ENCODE measurements at regions not wholly inside any gene's neighbourhood (a gene's known extent, or its start where the extent isn't known, plus 50 kb on each side); places are given as distances from the start of the nearest gene placed in this dataset.

- Histone ChIP-seq H3K4me3 (ENCODE audit: low read length) (no peak overlapping the region), H3K27me3 (ENCODE audit: control insufficient read depth, insufficient read depth, low read length) (no peaks in the 10 kb centered on the region), H3K27ac (ENCODE audit: low read length) (no peak overlapping the region), H3K9me3 (ENCODE audit: control insufficient read depth, low read depth, low read length) (no peaks in the 10 kb centered on the region), H3K36me3 (ENCODE audit: control insufficient read depth, insufficient read depth, low read length) (no peaks in the 10 kb centered on the region), H3K4me1 (ENCODE audit: control insufficient read depth, insufficient read depth, low read length) (no peaks in the 10 kb centered on the region)
- no peak for DNase-seq
Measured at GRCh38 chrX:42886519-42886918, 108.6 kb upstream of the PPP1R2C start.

- H3K27me3 ChIP-seq (ENCODE audit: control insufficient read depth, insufficient read depth, low read length): no peaks in the 10 kb centered on the region
Measured at GRCh38 chrX:42900947-42901346, 123.0 kb upstream of the PPP1R2C start.

GRCh38 chrX:42902513-42902912, 124.5 kb upstream of the PPP1R2C start:
- Histone ChIP-seq H3K4me1 (ENCODE audit: control insufficient read depth, insufficient read depth, low read length) (no peaks in the 10 kb centered on the region), H3K36me3 (ENCODE audit: control insufficient read depth, insufficient read depth, low read length) (no peaks in the 10 kb centered on the region), H3K27me3 (ENCODE audit: control insufficient read depth, insufficient read depth, low read length) (no peaks in the 10 kb centered on the region), H3K9me3 (ENCODE audit: control insufficient read depth, low read depth, low read length) (no peaks in the 10 kb centered on the region), H3K4me3 (ENCODE audit: low read length) (no peak overlapping the region), H3K27ac (ENCODE audit: low read length) (no peak overlapping the region)
- no peak for DNase-seq

More at GRCh38 chrX:42900947-42901346, 123.0 kb upstream of the PPP1R2C start:
- Histone ChIP-seq H3K36me3 (ENCODE audit: control insufficient read depth, insufficient read depth, low read length) (no peaks in the 10 kb centered on the region), H3K4me3 (ENCODE audit: low read length) (no peak overlapping the region), H3K9me3 (ENCODE audit: control insufficient read depth, low read depth, low read length) (no peaks in the 10 kb centered on the region), H3K4me1 (ENCODE audit: control insufficient read depth, insufficient read depth, low read length) (no peaks in the 10 kb centered on the region), H3K27ac (ENCODE audit: low read length) (no peak overlapping the region)
- no peak for DNase-seq
- no CpG with 5 or more reads among the region's 1 CpG for WGBS (ENCODE audit: insufficient coverage, low lambda C conversion rate)

GRCh38 chrX:42920752-42921151, 142.8 kb upstream of the PPP1R2C start:
- Histone ChIP-seq H3K9me3 (ENCODE audit: control insufficient read depth, low read depth, low read length) (no peaks in the 10 kb centered on the region), H3K4me3 (ENCODE audit: low read length) (no peak overlapping the region), H3K27ac (ENCODE audit: low read length) (no peak overlapping the region), H3K36me3 (ENCODE audit: control insufficient read depth, insufficient read depth, low read length) (no peaks in the 10 kb centered on the region), H3K27me3 (ENCODE audit: control insufficient read depth, insufficient read depth, low read length) (no peaks in the 10 kb centered on the region), H3K4me1 (ENCODE audit: control insufficient read depth, insufficient read depth, low read length) (no peaks in the 10 kb centered on the region)
- DNase-seq: no peak
- no CpG with 5 or more reads among the region's 3 CpGs for WGBS (ENCODE audit: insufficient coverage, low lambda C conversion rate)

GRCh38 chrX:42930071-42930470, 152.1 kb upstream of the PPP1R2C start:
- H3K4me3 ChIP-seq (ENCODE audit: low read length): no peak overlapping the region
- no peaks in the 10 kb centered on the region for H3K36me3 ChIP-seq (ENCODE audit: control insufficient read depth, insufficient read depth, low read length)
- WGBS (ENCODE audit: insufficient coverage, low lambda C conversion rate): 80% methylated on average over 1 of the region's 1 CpG
- no peak for DNase-seq
- no peaks in the 10 kb centered on the region for H3K4me1 ChIP-seq (ENCODE audit: control insufficient read depth, insufficient read depth, low read length)
- no peaks in the 10 kb centered on the region for H3K27me3 ChIP-seq (ENCODE audit: control insufficient read depth, insufficient read depth, low read length)
- H3K9me3 ChIP-seq (ENCODE audit: control insufficient read depth, low read depth, low read length): no peaks in the 10 kb centered on the region
- H3K27ac ChIP-seq (ENCODE audit: low read length): no peak overlapping the region

GRCh38 chrX:42930951-42931350, 153.0 kb upstream of the PPP1R2C start:
- H3K36me3 ChIP-seq (ENCODE audit: control insufficient read depth, insufficient read depth, low read length): no peaks in the 10 kb centered on the region
- H3K9me3 ChIP-seq (ENCODE audit: control insufficient read depth, low read depth, low read length): no peaks in the 10 kb centered on the region
- no peak overlapping the region for H3K4me3 ChIP-seq (ENCODE audit: low read length)
- no peaks in the 10 kb centered on the region for H3K4me1 ChIP-seq (ENCODE audit: control insufficient read depth, insufficient read depth, low read length)
- DNase-seq: no peak
- no CpG with 5 or more reads among the region's 1 CpG for WGBS (ENCODE audit: insufficient coverage, low lambda C conversion rate)
- no peak overlapping the region for H3K27ac ChIP-seq (ENCODE audit: low read length)
- no peaks in the 10 kb centered on the region for H3K27me3 ChIP-seq (ENCODE audit: control insufficient read depth, insufficient read depth, low read length)

- no peaks in the 10 kb centered on the region for H3K36me3 ChIP-seq (ENCODE audit: control insufficient read depth, insufficient read depth, low read length)
- no peaks in the 10 kb centered on the region for H3K9me3 ChIP-seq (ENCODE audit: control insufficient read depth, low read depth, low read length)
- H3K4me3 ChIP-seq (ENCODE audit: low read length): no peak overlapping the region
- 80% methylated on average over 1 of the region's 1 CpG for WGBS (ENCODE audit: insufficient coverage, low lambda C conversion rate)
- H3K27ac ChIP-seq (ENCODE audit: low read length): no peak overlapping the region
- no peak for DNase-seq
- no peaks in the 10 kb centered on the region for H3K27me3 ChIP-seq (ENCODE audit: control insufficient read depth, insufficient read depth, low read length)
- H3K4me1 ChIP-seq (ENCODE audit: control insufficient read depth, insufficient read depth, low read length): no peaks in the 10 kb centered on the region
Measured at GRCh38 chrX:42933187-42933586, 155.2 kb upstream of the PPP1R2C start.

GRCh38 chrX:42934020-42934726, 156.2 kb upstream of the PPP1R2C start:
- no peaks in the 10 kb centered on the region for H3K9me3 ChIP-seq (ENCODE audit: control insufficient read depth, low read depth, low read length)
- H3K4me1 ChIP-seq (ENCODE audit: control insufficient read depth, insufficient read depth, low read length): no peaks in the 10 kb centered on the region
- no peaks in the 10 kb centered on the region for H3K27me3 ChIP-seq (ENCODE audit: control insufficient read depth, insufficient read depth, low read length)
- H3K27ac ChIP-seq (ENCODE audit: low read length): no peak overlapping the region
- H3K4me3 ChIP-seq (ENCODE audit: low read length): no peak overlapping the region
- peak in 1 of 2 donors; percentile 3 for DNase-seq
- no peaks in the 10 kb centered on the region for H3K36me3 ChIP-seq (ENCODE audit: control insufficient read depth, insufficient read depth, low read length)
- no CpG with 5 or more reads among the region's 5 CpGs for WGBS (ENCODE audit: insufficient coverage, low lambda C conversion rate)

GRCh38 chrX:42941671-42942070, 163.7 kb upstream of the PPP1R2C start:
- Histone ChIP-seq H3K9me3 (ENCODE audit: control insufficient read depth, low read depth, low read length) (no peaks in the 10 kb centered on the region), H3K4me1 (ENCODE audit: control insufficient read depth, insufficient read depth, low read length) (peaks cover 9% of the 10 kb centered on the region), H3K27ac (ENCODE audit: low read length) (no peak overlapping the region), H3K36me3 (ENCODE audit: control insufficient read depth, insufficient read depth, low read length) (no peaks in the 10 kb centered on the region), H3K27me3 (ENCODE audit: control insufficient read depth, insufficient read depth, low read length) (no peaks in the 10 kb centered on the region), H3K4me3 (ENCODE audit: low read length) (no peak overlapping the region)
- no CpG with 5 or more reads among the region's 2 CpGs for WGBS (ENCODE audit: insufficient coverage, low lambda C conversion rate)
- DNase-seq: no peak

- Histone ChIP-seq H3K4me3 (ENCODE audit: low read length) (no peak overlapping the region), H3K27me3 (ENCODE audit: control insufficient read depth, insufficient read depth, low read length) (no peaks in the 10 kb centered on the region), H3K9me3 (ENCODE audit: control insufficient read depth, low read depth, low read length) (no peaks in the 10 kb centered on the region), H3K27ac (ENCODE audit: low read length) (no peak overlapping the region), H3K4me1 (ENCODE audit: control insufficient read depth, insufficient read depth, low read length) (peaks cover 9% of the 10 kb centered on the region), H3K36me3 (ENCODE audit: control insufficient read depth, insufficient read depth, low read length) (no peaks in the 10 kb centered on the region)
- no CpG with 5 or more reads among the region's 6 CpGs for WGBS (ENCODE audit: insufficient coverage, low lambda C conversion rate)
- peak in 1 of 2 donors; percentile 50 for DNase-seq
Measured at GRCh38 chrX:42943051-42943974, 165.3 kb upstream of the PPP1R2C start.
